DND-41 (cell line): ENCODE measurements at regions not wholly inside any gene's neighbourhood (a gene's known extent, or its start where the extent isn't known, plus 50 kb on each side); places are given as distances from the start of the nearest gene placed in this dataset.
A peak's percentile ranks its signal among the peaks of the same experiment; 100 is the strongest.

Experiments used
- ATAC-seq: fragments of 200-7000 bp; cut with Tn5 transposase; 3 replicates; pipeline ENCODE4 v1.9.1; 2021; ENCODE audit warnings: low read depth; ENCODE audit not compliant: insufficient read depth
- DNase-seq: peaks from one replicate; pipeline ENCODE4 v3.0.0-alpha.2; 2020
- H2AFZ ChIP-seq: 2 replicates; pipeline ENCODE4 v1.6.0; 2012; ENCODE audit warnings: low read depth, low read length
- H3K27ac ChIP-seq: 2 replicates; pipeline ENCODE4 v1.5.1; 2012; ENCODE audit warnings: low read length, inconsistent platforms
- H3K27me3 ChIP-seq: fragments of 200-600 bp; sonication (generic); 2 replicates; pipeline ENCODE4 v1.6.0; 2012; ENCODE audit warnings: low read length, mild to moderate bottlenecking, inconsistent platforms; ENCODE audit not compliant: insufficient read depth, poor library complexity
- H3K36me3 ChIP-seq: 2 replicates; pipeline ENCODE4 v1.5.1; 2012; ENCODE audit warnings: low read length, inconsistent platforms; ENCODE audit not compliant: insufficient read depth
- H3K4me1 ChIP-seq: 2 replicates; pipeline ENCODE4 v1.5.1; 2012; ENCODE audit warnings: mild to moderate bottlenecking, low read length; ENCODE audit not compliant: insufficient read depth
- H3K4me2 ChIP-seq: 2 replicates; pipeline ENCODE4 v1.6.0; 2012; ENCODE audit warnings: mild to moderate bottlenecking, moderate library complexity, low read length, inconsistent platforms; ENCODE audit not compliant: insufficient read depth
- H3K4me3 ChIP-seq, 2 experiments: fragments of 200-600 bp in 1 of 2; shearing (Covaris generic) in 1 of 2; 2 replicates each; pipeline ENCODE4 v1.5.1; 2012 to 2016; ENCODE audit warnings: inconsistent platforms in 2 of 2, low read length in 2 of 2, mild to moderate bottlenecking in 2 of 2, low read depth in 1 of 2, moderate library complexity in 1 of 2
- H3K79me2 ChIP-seq: 2 replicates; pipeline ENCODE4 v1.6.0; 2012; ENCODE audit warnings: low read length, inconsistent platforms; ENCODE audit not compliant: insufficient read depth
- H3K9ac ChIP-seq: 2 replicates; pipeline ENCODE4 v1.6.0; 2012; ENCODE audit warnings: low read depth, mild to moderate bottlenecking, inconsistent platforms, low read length, moderate library complexity
- H3K9me3 ChIP-seq: 2 replicates; pipeline ENCODE4 v1.5.1; 2012; ENCODE audit warnings: low read length, moderate library complexity, mild to moderate bottlenecking, inconsistent platforms; ENCODE audit not compliant: insufficient read depth, severe bottlenecking
- H4K20me1 ChIP-seq: 2 replicates; pipeline ENCODE4 v1.6.0; 2012; ENCODE audit warnings: low read length; ENCODE audit not compliant: insufficient read depth
- CTCF ChIP-seq: IDR thresholded peaks from 2 replicates; pipeline ENCODE4 v1.5.1; 2012; ENCODE audit warnings: borderline replicate concordance, low read length, moderate library complexity, mild to moderate bottlenecking; ENCODE audit not compliant: poor library complexity, severe bottlenecking; ENCODE audit errors: extremely low read depth
- EZH2 ChIP-seq: IDR thresholded peaks from 3 replicates; pipeline ENCODE4 v1.6.1; 2012; ENCODE audit warnings: borderline replicate concordance, low read depth, mild to moderate bottlenecking, moderate library complexity, low read length, inconsistent platforms; ENCODE audit not compliant: severe bottlenecking

- no peaks in the 10 kb centered on the region for H3K79me2 ChIP-seq
- DNase-seq, result no peak
- ATAC-seq, result no peak
Observed at GRCh38 chr9:78782234-78782633, 485.3 kb downstream of the PSAT1 start.

GRCh38 chr9:78782858-78783257 is 485.9 kb downstream of the PSAT1 start:
- Histone ChIP-seq H3K36me3 (no peaks in the 10 kb centered on the region), H2AFZ (no peak overlapping the region), H3K4me3 (no peak overlapping the region), H3K27ac (no peak overlapping the region), H3K27me3 (no peaks in the 10 kb centered on the region), H3K9me3 (no peaks in the 10 kb centered on the region), H3K9ac (no peak overlapping the region), H3K4me2 (no peak overlapping the region), H4K20me1 (no peaks in the 10 kb centered on the region), H3K4me1 (no peaks in the 10 kb centered on the region), H3K79me2 (no peaks in the 10 kb centered on the region)
- ATAC-seq (no peak), DNase-seq (no peak)
- TF ChIP-seq CTCF (no peak), EZH2 (no peak)

More at GRCh38 chr9:78782234-78782633, 485.3 kb downstream of the PSAT1 start:
- no peaks in the 10 kb centered on the region for H3K36me3 ChIP-seq
- TF ChIP-seq CTCF (no peak), EZH2 (no peak)
- H4K20me1 ChIP-seq, result no peaks in the 10 kb centered on the region
- no peak overlapping the region for H2AFZ ChIP-seq
- no peaks in the 10 kb centered on the region for H3K9me3 ChIP-seq
- H3K27ac ChIP-seq, result no peak overlapping the region
- H3K9ac ChIP-seq, result no peak overlapping the region
- H3K4me2 ChIP-seq, result no peak overlapping the region
- no peaks in the 10 kb centered on the region for H3K27me3 ChIP-seq
- no peak overlapping the region for H3K4me3 ChIP-seq
- H3K4me1 ChIP-seq, result no peaks in the 10 kb centered on the region

- Histone ChIP-seq H3K4me3 (no peak overlapping the region), H2AFZ (no peak overlapping the region), H3K27me3 (no peaks in the 10 kb centered on the region), H3K27ac (no peak overlapping the region), H3K4me2 (no peak overlapping the region), H3K9me3 (no peaks in the 10 kb centered on the region), H3K79me2 (no peaks in the 10 kb centered on the region), H4K20me1 (no peaks in the 10 kb centered on the region), H3K9ac (no peak overlapping the region), H3K36me3 (no peaks in the 10 kb centered on the region), H3K4me1 (no peaks in the 10 kb centered on the region)
- ATAC-seq (no peak), DNase-seq (no peak)
- peak; percentile 22 for TF ChIP-seq CTCF
- no peak for TF ChIP-seq EZH2
Observed at GRCh38 chr9:78783743-78784142, 486.8 kb downstream of the PSAT1 start.

- H3K4me3 ChIP-seq, result no peak overlapping the region
- no peaks in the 10 kb centered on the region for H3K79me2 ChIP-seq
- TF ChIP-seq EZH2 (no peak), CTCF (no peak)
- no peaks in the 10 kb centered on the region for H4K20me1 ChIP-seq
- ATAC-seq (no peak), DNase-seq (no peak)
- no peaks in the 10 kb centered on the region for H3K9me3 ChIP-seq
- no peak overlapping the region for H3K9ac ChIP-seq
- no peaks in the 10 kb centered on the region for H3K36me3 ChIP-seq
- H2AFZ ChIP-seq, result no peak overlapping the region
- no peak overlapping the region for H3K4me2 ChIP-seq
- H3K4me1 ChIP-seq, result no peaks in the 10 kb centered on the region
- H3K27ac ChIP-seq, result no peak overlapping the region
- H3K27me3 ChIP-seq, result no peaks in the 10 kb centered on the region
Observed at GRCh38 chr9:78786794-78787193, 489.9 kb downstream of the PSAT1 start.
